ENCODE measurements at regions not wholly inside any gene's neighbourhood (a gene's known extent, or its start where the extent isn't known, plus 50 kb on each side); places are given as distances from the start of the nearest gene placed in this dataset.

DNA sequence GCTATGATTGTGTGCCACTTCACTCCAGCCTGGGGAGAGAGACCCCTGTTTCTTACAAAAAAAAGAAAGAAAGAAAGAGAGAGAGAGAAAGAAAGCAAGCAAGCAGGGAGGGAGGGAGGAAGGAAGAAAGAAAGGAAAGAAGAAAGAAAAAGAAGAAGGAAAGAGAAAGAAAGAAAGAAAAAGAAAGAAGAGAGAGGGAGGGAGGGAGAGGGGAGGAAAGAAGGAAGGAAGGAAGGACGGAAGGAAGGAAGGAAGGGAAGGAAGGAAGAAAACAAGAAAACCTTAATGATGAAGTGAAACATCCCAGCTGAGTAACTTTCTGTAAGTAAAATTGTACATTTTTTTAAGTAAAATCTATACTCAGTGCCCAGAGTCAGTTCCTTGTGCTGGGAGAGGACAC lies 75.5 kb upstream of the GLS start:
- no peak for TF ChIP-seq CTCF (IDR thresholded peaks at IDR 0.05)
- no peak for TF ChIP-seq REST (IDR thresholded peaks at IDR 0.05; ENCODE audit: insufficient read depth in 1 of 2, low read depth in 2 of 2, low read length in 1 of 2)
- no peak for TF ChIP-seq SIN3A (IDR thresholded peaks at IDR 0.05; ENCODE audit: borderline replicate concordance, insufficient read depth, low read depth, low read length)
- no peak for TF ChIP-seq POLR2AphosphoS5 (IDR thresholded peaks at IDR 0.05; ENCODE audit: low read depth, low read length)

Measured in Panc1 (cell line).